K562 (cell line): ENCODE measurements at regions not wholly inside any gene's neighbourhood (a gene's known extent, or its start where the extent isn't known, plus 50 kb on each side); places are given as distances from the start of the nearest gene placed in this dataset.

Source experiments
- ATAC-seq: fragments of 200-7000 bp; cut with Tn5 transposase; 3 replicates; pipeline ENCODE4 v1.9.1; 2020; ENCODE audit warnings: moderate library complexity
- BruUV-seq: library from RNA; stranded (reverse); fragments of 400-500 nt; replicated peaks from 2 replicates; lab custom pipeline; 2021; lab: Mats Ljungman, UMichigan
- CTCF ChIA-PET: fragments of 300-600 bp; formaldehyde crosslinking; extraction: SDS; loops from one replicate; lab custom pipeline; 2021; ENCODE audit warnings: low intra/inter-chr PET ratio; lab: Yijun Ruan, JAX
- POLR2A ChIA-PET: fragments of 300-600, 350-650 bp; sonication (Branson Sonifier 250); formaldehyde crosslinking; extraction: SDS; loops from one replicate; lab custom pipeline; 2021; ENCODE audit warnings: antibody characterized with exemption, inconsistent platforms; lab: Yijun Ruan, JAX
- DNase-seq, 4 experiments: peaks; one replicate each; pipeline versions ENCODE4 v3.0.0 to v3.0.0-alpha.2; 2011 to 2018; ENCODE audit warnings: low spot score in 3 of 4, mixed read lengths in 3 of 4; ENCODE audit errors: extremely low read depth in 1 of 4
- FAIRE-seq: peaks from 2 replicates; lab custom pipeline; 2011; peaks lifted over from hg19 to GRCh38; lab: Jason Lieb, UNC
- H2AFZ ChIP-seq: 2 replicates; pipeline ENCODE4 v1.6.0; 2011; ENCODE audit warnings: low read depth, low read length, control low read depth, inconsistent platforms
- H3K27ac ChIP-seq: fragments of 200-600 bp; 3 replicates; pipeline ENCODE4 v1.8.0; 2011; ENCODE audit warnings: low read depth, mild to moderate bottlenecking, control low read depth, inconsistent platforms, low read length, moderate library complexity, mixed read lengths; ENCODE audit errors: extremely low read depth
- H3K27me3 ChIP-seq, 2 experiments: fragments of 300-600 bp in 1 of 2; 2 replicates in 1 of 2; 3 replicates in 1 of 2; pipeline versions ENCODE4 v1.6.0 to v1.8.0; 2011; ENCODE audit warnings: inconsistent platforms in 2 of 2, low read length in 2 of 2, mild to moderate bottlenecking in 1 of 2, mixed read lengths in 1 of 2, moderate library complexity in 1 of 2; ENCODE audit not compliant: control insufficient read depth in 2 of 2, insufficient read depth in 2 of 2
- H3K36me3 ChIP-seq: fragments of 300-600 bp; 3 replicates; pipeline ENCODE4 v1.8.0; 2011; ENCODE audit warnings: mild to moderate bottlenecking, low read length, inconsistent platforms; ENCODE audit not compliant: control insufficient read depth, insufficient read depth
- H3K4me1 ChIP-seq, 2 experiments: fragments of 200-600 bp in 1 of 2; replicated peaks in 1 of 2; 2 replicates in 1 of 2; 3 replicates in 1 of 2; pipeline versions ENCODE4 v1.5.1 to v1.8.0; 2011; ENCODE audit warnings: inconsistent platforms in 2 of 2, low read length in 2 of 2, mild to moderate bottlenecking in 1 of 2, mixed read lengths in 1 of 2, moderate library complexity in 1 of 2; ENCODE audit not compliant: control insufficient read depth in 2 of 2, insufficient read depth in 2 of 2
- H3K4me2 ChIP-seq: 2 replicates; pipeline ENCODE4 v1.6.1; 2011; ENCODE audit warnings: low read length, control low read depth, inconsistent platforms, mixed read lengths; ENCODE audit not compliant: insufficient read depth
- H3K4me3 ChIP-seq: fragments of 200-600 bp; sonication (generic), shearing (Covaris generic); 2 replicates; pipeline ENCODE4 v1.5.1; 2016; ENCODE audit warnings: control low read depth, inconsistent platforms
- H3K79me2 ChIP-seq: fragments of 200-600 bp; 3 replicates; pipeline ENCODE4 v1.8.0; 2011; ENCODE audit warnings: low read length, inconsistent platforms; ENCODE audit not compliant: control insufficient read depth, insufficient read depth
- H3K9ac ChIP-seq, 2 experiments: 2 replicates each; pipeline versions ENCODE4 v1.6.0 to v1.6.1; 2011; ENCODE audit warnings: low read depth in 2 of 2, low read length in 2 of 2, control low read depth in 1 of 2, inconsistent platforms in 1 of 2, mild to moderate bottlenecking in 1 of 2, mixed read lengths in 1 of 2; ENCODE audit not compliant: insufficient read depth in 1 of 2
- H3K9me1 ChIP-seq: one replicate; pipeline ENCODE4 v1.6.0; 2011; ENCODE audit warnings: inconsistent platforms, mild to moderate bottlenecking, low read length, moderate library complexity; ENCODE audit not compliant: control insufficient read depth, insufficient read depth
- H3K9me3 ChIP-seq: replicated peaks from 2 replicates; pipeline ENCODE4 v1.5.1; 2011; ENCODE audit warnings: low read depth, low read length, inconsistent platforms; ENCODE audit not compliant: control insufficient read depth, insufficient read depth
- H4K20me1 ChIP-seq: replicated peaks from 2 replicates; pipeline ENCODE4 v1.6.1; 2011; ENCODE audit warnings: low read length, inconsistent platforms, mixed read lengths; ENCODE audit not compliant: control insufficient read depth, insufficient read depth
- CEBPB ChIP-seq: fragments of 450-650 bp; IDR thresholded peaks from 2 replicates; pipeline ENCODE4 v1.6.1; 2016; ENCODE audit warnings: missing genetic modification characterization, missing compliant biosample characterization
- DIDO1 ChIP-seq: fragments of 450-650 bp; IDR thresholded peaks from 2 replicates; pipeline ENCODE4 v1.6.1; 2016; ENCODE audit warnings: low read depth, missing biosample characterization, missing genetic modification characterization
- ETV1 ChIP-seq: fragments of 450-650 bp; conservative IDR thresholded peaks from 2 replicates; pipeline ENCODE4 v1.6.1; 2016; ENCODE audit warnings: missing genetic modification characterization, control low read depth, low read depth, missing compliant biosample characterization
- GATAD2A ChIP-seq: fragments of 450-650 bp; IDR thresholded peaks from 2 replicates; pipeline ENCODE4 v1.6.1; 2017
- KLF6 ChIP-seq: fragments of 250-450 bp; sonication (Bioruptor Pico); IDR thresholded peaks from 2 replicates; pipeline ENCODE4 v1.4.0; 2020; ENCODE audit warnings: mild to moderate bottlenecking, moderate library complexity, borderline replicate concordance
- LCOR ChIP-seq: sonication (generic); formaldehyde crosslinking; IDR thresholded peaks from 2 replicates; pipeline ENCODE4 v1.8.0; 2022; ENCODE audit warnings: mild to moderate bottlenecking, missing genetic modification reagents
- MLX ChIP-seq, 2 experiments: fragments of 450-650 bp in 1 of 2; sonication (generic) in 1 of 2; formaldehyde crosslinking; conservative IDR thresholded peaks; 2 replicates each; pipeline versions ENCODE4 v1.4.0 to v1.8.1; 2020 to 2022; ENCODE audit warnings: mild to moderate bottlenecking in 1 of 2, missing genetic modification reagents in 1 of 2
- NEUROD1 ChIP-seq: fragments of 150-350 bp; IDR thresholded peaks from 2 replicates; pipeline ENCODE4 v1.6.1; 2014; ENCODE audit warnings: borderline replicate concordance, low read length, low read depth; ENCODE audit not compliant: partially characterized antibody
- NR3C1 ChIP-seq: sonication (generic); formaldehyde crosslinking; IDR thresholded peaks from 2 replicates; pipeline ENCODE4 v1.8.1; 2022; ENCODE audit warnings: missing genetic modification reagents
- SFPQ ChIP-seq: fragments of 200-400 bp; formaldehyde crosslinking; IDR thresholded peaks from 2 replicates; pipeline ENCODE4 v1.6.1; 2017; ENCODE audit warnings: mild to moderate bottlenecking, low read depth, low read length, moderate library complexity
- SNRNP70 ChIP-seq: fragments of 200-400 bp; formaldehyde crosslinking; optimal IDR thresholded peaks from 2 replicates; pipeline ENCODE3; 2017; ENCODE audit warnings: low read depth, low read length
- SREBF1 ChIP-seq: fragments of 150-350 bp; IDR thresholded peaks from 2 replicates; pipeline ENCODE4 v1.6.1; 2014; ENCODE audit warnings: antibody characterized with exemption, low read depth, low read length, borderline replicate concordance
- TRIM28 ChIP-seq: fragments of 450-650 bp; IDR thresholded peaks from 2 replicates; pipeline ENCODE4 v1.6.1; 2017
- VEZF1 ChIP-seq: fragments of 200-800 bp; sonication (Bioruptor generic); IDR thresholded peaks from 2 replicates; pipeline ENCODE4 v1.6.1; 2017; ENCODE audit warnings: missing genetic modification characterization, missing compliant biosample characterization
- XRCC5 ChIP-seq: fragments of 200-400 bp; formaldehyde crosslinking; IDR thresholded peaks from 2 replicates; pipeline ENCODE4 v1.6.1; 2017; ENCODE audit warnings: low read depth, mild to moderate bottlenecking, low read length
- ZNF3 ChIP-seq: fragments of 250-450 bp; sonication (Bioruptor Pico); IDR thresholded peaks from 2 replicates; pipeline ENCODE4 v1.5.0; 2021; ENCODE audit warnings: mild to moderate bottlenecking, moderate library complexity
- ZNF644 ChIP-seq: fragments of 200-800 bp; sonication (Bioruptor generic); IDR thresholded peaks from 2 replicates; pipeline ENCODE4 v1.6.1; 2016; ENCODE audit warnings: low read depth, missing genetic modification characterization, missing compliant biosample characterization
- WGBS: fragments of 100-300 bp; shearing (Covaris generic); methylation state at CpG from one replicate; pipeline ENCODE4 v1.1.6; 2016; ENCODE audit warnings: low coverage, mixed read lengths; ENCODE audit not compliant: insufficient coverage; ENCODE audit errors: missing lambda C conversion rate; 5-methylcytosine and 5-hydroxymethylcytosine counted together
- in situ Hi-C: fragments of 300-500 bp; cut with MboI; formaldehyde crosslinking; loops from 4 replicates; pipeline ENCODE4 v1.15.0; 2018; ENCODE audit warnings: inconsistent platforms, mixed read lengths
- intact Hi-C: fragments of 100-400 bp; cut with micrococcal nuclease; formaldehyde crosslinking; loops from 2 replicates; pipeline ENCODE4 v1.14.2; 2022
- TF ChIP-seq, protein P1 (sequence below): fragments of 450-650 bp; IDR thresholded peaks from 2 replicates; pipeline ENCODE4 v1.6.1; 2016; ENCODE audit warnings: borderline replicate concordance

DNA sequence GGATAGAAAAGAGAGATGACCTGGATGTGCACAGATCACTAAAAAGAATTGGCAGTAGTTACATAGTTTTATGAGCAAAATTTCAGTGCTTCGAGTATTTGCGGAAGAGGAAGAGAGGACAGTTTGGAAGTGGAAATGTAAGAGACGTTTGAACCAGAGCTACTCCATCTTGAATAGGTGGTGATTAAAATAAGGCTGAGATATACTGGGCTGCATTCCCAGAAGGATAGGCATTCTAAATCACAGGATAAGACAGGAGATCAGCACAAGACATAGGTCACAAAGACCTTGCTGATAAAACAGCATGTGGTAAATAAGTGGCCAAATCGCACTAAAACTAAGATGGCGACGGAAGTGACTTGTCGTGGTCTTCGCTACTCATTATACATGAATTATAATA lies 453.3 kb downstream of the COL11A1 start:
- Histone ChIP-seq H2AFZ (peak overlapping the region; percentile 30; the same call in 1 of the 2 replicates), H3K9me3 (no peaks in the 10 kb centered on the region), H3K9me1 (no peaks in the 10 kb centered on the region), H3K36me3 (no peaks in the 10 kb centered on the region), H3K27me3 (no peaks in the 10 kb centered on the region), H3K4me2 (peak overlapping the region; percentile 29), H3K4me1 (peaks cover 0 to 4% of the 10 kb centered on the region in 2 experiments; a peak in 1 of 5 replicates), H3K4me3 (no peak overlapping the region), H3K79me2 (no peaks in the 10 kb centered on the region), H4K20me1 (no peaks in the 10 kb centered on the region), H3K27ac (no peak overlapping the region), H3K9ac (no peak overlapping the region)
- DNase-seq (no peak), FAIRE-seq (no peak), ATAC-seq (no peak)
- POLR2A ChIA-PET = no interaction called here
- CTCF ChIA-PET = interaction anchor here (0.6 kb wide), 1 partner anchor 1618 kb away, joined by 3 read pairs; no protein-coding TSS in a partner anchor
- BruUV-seq = no TSS peak
- in situ Hi-C loops = no loop called here
- 20% methylated on average over 8 of the region's 8 CpGs for WGBS
- intact Hi-C loops = no loop called here
- TF ChIP-seq XRCC5 (no peak), GATAD2A (no peak), SFPQ (no peak), DIDO1 (tag) (peak; percentile 77; the same call in 1 of the 2 replicates), NEUROD1 (no peak), CEBPB (no peak), KLF6 (CRISPR knock-in tag) (peak; percentile 92; the same call in 1 of the 2 replicates), NR3C1 (CRISPR knock-in tag) (no peak), LCOR (no peak), TRIM28 (no peak), SREBF1 (no peak), ZNF3 (CRISPR knock-in tag) (no peak), SNRNP70 (no peak), ZNF644 (0 out of 2 replicates have a peak, but pooled peaks have one; percentile 64), MLX (CRISPR knock-in tag; conservative IDR thresholded peaks at IDR 0.05) (no peak), ETV1 (tag) (no peak), VEZF1 (peak; percentile 24; the same call in 1 of the 2 replicates)
- TF ChIP-seq, protein P1, sequence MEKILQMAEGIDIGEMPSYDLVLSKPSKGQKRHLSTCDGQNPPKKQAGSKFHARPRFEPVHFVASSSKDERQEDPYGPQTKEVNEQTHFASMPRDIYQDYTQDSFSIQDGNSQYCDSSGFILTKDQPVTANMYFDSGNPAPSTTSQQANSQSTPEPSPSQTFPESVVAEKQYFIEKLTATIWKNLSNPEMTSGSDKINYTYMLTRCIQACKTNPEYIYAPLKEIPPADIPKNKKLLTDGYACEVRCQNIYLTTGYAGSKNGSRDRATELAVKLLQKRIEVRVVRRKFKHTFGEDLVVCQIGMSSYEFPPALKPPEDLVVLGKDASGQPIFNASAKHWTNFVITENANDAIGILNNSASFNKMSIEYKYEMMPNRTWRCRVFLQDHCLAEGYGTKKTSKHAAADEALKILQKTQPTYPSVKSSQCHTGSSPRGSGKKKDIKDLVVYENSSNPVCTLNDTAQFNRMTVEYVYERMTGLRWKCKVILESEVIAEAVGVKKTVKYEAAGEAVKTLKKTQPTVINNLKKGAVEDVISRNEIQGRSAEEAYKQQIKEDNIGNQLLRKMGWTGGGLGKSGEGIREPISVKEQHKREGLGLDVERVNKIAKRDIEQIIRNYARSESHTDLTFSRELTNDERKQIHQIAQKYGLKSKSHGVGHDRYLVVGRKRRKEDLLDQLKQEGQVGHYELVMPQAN = no peak
